ENCODE measurements at regions not wholly inside any gene's neighbourhood (a gene's known extent, or its start where the extent isn't known, plus 50 kb on each side); places are given as distances from the start of the nearest gene placed in this dataset.

- TF ChIP-seq CTCF (IDR thresholded peaks at IDR 0.05): no peak
- no peak for TF ChIP-seq EP300 (IDR thresholded peaks at IDR 0.05)
- no peak for TF ChIP-seq POLR2A (IDR thresholded peaks at IDR 0.05)
- TF ChIP-seq POLR2AphosphoS5 (IDR thresholded peaks at IDR 0.05): no peak
- Histone ChIP-seq H3K36me3 (no peaks in the 10 kb centered on the region), H3K9me3 (no peaks in the 10 kb centered on the region), H3K27me3 (no peaks in the 10 kb centered on the region), H3K4me1 (peaks cover 0 to 8% (median 0%) of the 10 kb centered on the region in 4 donors), H3K4me3 (no peak overlapping the region), H3K27ac (no peak overlapping the region)
- DNase-seq (no peak), ATAC-seq (ENCODE audit: low FRiP score in 2 of 2) (no peak)
- WGBS, 2 donors: 80 to 82% methylated on average over 5 of the region's 5 CpGs
Measured at GRCh38 chr5:172546196-172546595, 91.9 kb upstream of the SH3PXD2B start.

- H3K27ac ChIP-seq: no peak overlapping the region
- no peaks in the 10 kb centered on the region for H3K9me3 ChIP-seq
- TF ChIP-seq POLR2A (IDR thresholded peaks at IDR 0.05) (no peak), CTCF (IDR thresholded peaks at IDR 0.05) (no peak), EP300 (IDR thresholded peaks at IDR 0.05) (no peak), POLR2AphosphoS5 (IDR thresholded peaks at IDR 0.05) (no peak)
- no peaks in the 10 kb centered on the region for H3K36me3 ChIP-seq
- DNase-seq (no peak), ATAC-seq (ENCODE audit: low FRiP score in 2 of 2) (no peak)
- WGBS, 2 donors: 75 to 80% methylated on average over 9 of the region's 9 CpGs
- H3K27me3 ChIP-seq: no peaks in the 10 kb centered on the region
- peaks cover 0 to 11% (median 3%) of the 10 kb centered on the region in 4 donors for H3K4me1 ChIP-seq
- no peak overlapping the region for H3K4me3 ChIP-seq
Measured at GRCh38 chr5:172545291-172545801, 91.0 kb upstream of the SH3PXD2B start.

GRCh38 chr5:172544371-172545095, 90.2 kb upstream of the SH3PXD2B start:
- TF ChIP-seq EP300 (IDR thresholded peaks at IDR 0.05): no peak
- TF ChIP-seq POLR2AphosphoS5 (IDR thresholded peaks at IDR 0.05): no peak
- TF ChIP-seq CTCF (IDR thresholded peaks at IDR 0.05): no peak
- no peak for TF ChIP-seq POLR2A (IDR thresholded peaks at IDR 0.05)
- Histone ChIP-seq H3K27me3 (no peaks in the 10 kb centered on the region), H3K4me3 (no peak overlapping the region), H3K36me3 (no peaks in the 10 kb centered on the region), H3K9me3 (no peaks in the 10 kb centered on the region), H3K4me1 (peaks cover 0 to 7% (median 3%) of the 10 kb centered on the region in 4 donors), H3K27ac (no peak overlapping the region)
- 84 to 91% methylated on average over 6 of the region's 6 CpGs for WGBS, 2 donors
- no peak for ATAC-seq (ENCODE audit: low FRiP score in 2 of 2)
- peak in 1 of 2 donors; percentile 8 for DNase-seq

GRCh38 chr5:172543484-172544298, 89.4 kb upstream of the SH3PXD2B start:
- Histone ChIP-seq H3K4me3 (no peak overlapping the region), H3K27ac (no peak overlapping the region), H3K9me3 (no peaks in the 10 kb centered on the region), H3K36me3 (no peaks in the 10 kb centered on the region), H3K27me3 (no peaks in the 10 kb centered on the region), H3K4me1 (peaks cover 0 to 7% (median 3%) of the 10 kb centered on the region in 4 donors)
- ATAC-seq (ENCODE audit: low FRiP score in 2 of 2) (no peak), DNase-seq (peak in 1 of 2 donors; percentile 7)
- 88 to 90% methylated on average over 8 to 11 of the region's 11 CpGs for WGBS, 2 donors
- TF ChIP-seq POLR2A (IDR thresholded peaks at IDR 0.05) (no peak), POLR2AphosphoS5 (IDR thresholded peaks at IDR 0.05) (no peak), CTCF (IDR thresholded peaks at IDR 0.05) (no peak), EP300 (IDR thresholded peaks at IDR 0.05) (no peak)
